ENCODE measurements at regions not wholly inside any gene's neighbourhood (a gene's known extent, or its start where the extent isn't known, plus 50 kb on each side); places are given as distances from the start of the nearest gene placed in this dataset.

- TF ChIP-seq POLR2A (IDR thresholded peaks at IDR 0.05) (no peak), CTCF (IDR thresholded peaks at IDR 0.05) (no peak)
Observed at GRCh38 chr3:159739969-159740368, 248.7 kb upstream of the IL12A start.
